DOHH2 (cell line): ENCODE measurements at regions not wholly inside any gene's neighbourhood (a gene's known extent, or its start where the extent isn't known, plus 50 kb on each side); places are given as distances from the start of the nearest gene placed in this dataset.

Experiments used
- H3F3A ChIP-seq: fragments of 200-600 bp; sonication (generic), shearing (Covaris generic); 2 replicates; pipeline ENCODE4 v1.6.0; 2016; ENCODE audit warnings: antibody characterized with exemption, mild to moderate bottlenecking; ENCODE audit not compliant: control insufficient read depth, insufficient read depth
- H3K27ac ChIP-seq: fragments of 200-600 bp; sonication (generic); 2 replicates; pipeline ENCODE4 v1.5.1; 2014; ENCODE audit warnings: low read depth, mild to moderate bottlenecking, low read length, moderate library complexity
- H3K27me3 ChIP-seq: fragments of 200-600 bp; sonication (generic); 2 replicates; pipeline ENCODE4 v1.6.1; 2014; ENCODE audit warnings: mild to moderate bottlenecking, low read length, mixed read lengths; ENCODE audit not compliant: control insufficient read depth
- H3K36me3 ChIP-seq: fragments of 200-600 bp; sonication (generic); 2 replicates; pipeline ENCODE4 v1.6.1; 2014; ENCODE audit warnings: mild to moderate bottlenecking, low read length, moderate library complexity, mixed read lengths; ENCODE audit not compliant: control insufficient read depth
- H3K4me1 ChIP-seq: fragments of 200-600 bp; sonication (generic); 2 replicates; pipeline ENCODE4 v1.6.1; 2014; ENCODE audit warnings: mild to moderate bottlenecking, low read length, mixed read lengths; ENCODE audit not compliant: control insufficient read depth
- H3K4me2 ChIP-seq: fragments of 200-600 bp; sonication (generic); 2 replicates; pipeline ENCODE4 v1.6.0; 2014; ENCODE audit warnings: mild to moderate bottlenecking, low read length, moderate library complexity
- H3K4me3 ChIP-seq: fragments of 200-600 bp; sonication (generic); 2 replicates; pipeline ENCODE4 v1.5.1; 2014; ENCODE audit warnings: mild to moderate bottlenecking, low read length, mixed read lengths
- H3K79me2 ChIP-seq: fragments of 200-600 bp; sonication (generic); 2 replicates; pipeline ENCODE4 v1.6.1; 2014; ENCODE audit warnings: mild to moderate bottlenecking, low read length, mixed read lengths; ENCODE audit not compliant: control insufficient read depth
- H3K9me2 ChIP-seq: fragments of 200-600 bp; sonication (generic); replicated peaks from 2 replicates; pipeline ENCODE4 v1.6.1; 2014; ENCODE audit warnings: mild to moderate bottlenecking, low read length, mixed read lengths; ENCODE audit not compliant: control insufficient read depth
- H3K9me3 ChIP-seq: fragments of 200-600 bp; sonication (generic); 2 replicates; pipeline ENCODE4 v1.6.1; 2014; ENCODE audit warnings: antibody characterized with exemption, low read length, mixed read lengths; ENCODE audit not compliant: control insufficient read depth, insufficient read depth
- H4K20me1 ChIP-seq: fragments of 200-600 bp; sonication (generic); 2 replicates; pipeline ENCODE4 v1.6.0; 2014; ENCODE audit warnings: low read depth, mild to moderate bottlenecking, antibody characterized with exemption, low read length, moderate library complexity; ENCODE audit not compliant: control insufficient read depth, insufficient read depth
- EZH2phosphoT487 ChIP-seq: fragments of 200-600 bp; sonication (generic); IDR thresholded peaks from 2 replicates; pipeline ENCODE4 v1.6.1; 2017; ENCODE audit warnings: borderline replicate concordance, mild to moderate bottlenecking, antibody characterized with exemption, low read length, moderate library complexity, mixed read lengths
- TF ChIP-seq, protein P1 (sequence below): fragments of 200-600 bp; sonication (generic); IDR thresholded peaks from one replicate; pipeline ENCODE4 v1.5.1; 2014; ENCODE audit warnings: antibody characterized with exemption, mild to moderate bottlenecking, low read depth, low read length; ENCODE audit not compliant: poor library complexity, severe bottlenecking

DNA sequence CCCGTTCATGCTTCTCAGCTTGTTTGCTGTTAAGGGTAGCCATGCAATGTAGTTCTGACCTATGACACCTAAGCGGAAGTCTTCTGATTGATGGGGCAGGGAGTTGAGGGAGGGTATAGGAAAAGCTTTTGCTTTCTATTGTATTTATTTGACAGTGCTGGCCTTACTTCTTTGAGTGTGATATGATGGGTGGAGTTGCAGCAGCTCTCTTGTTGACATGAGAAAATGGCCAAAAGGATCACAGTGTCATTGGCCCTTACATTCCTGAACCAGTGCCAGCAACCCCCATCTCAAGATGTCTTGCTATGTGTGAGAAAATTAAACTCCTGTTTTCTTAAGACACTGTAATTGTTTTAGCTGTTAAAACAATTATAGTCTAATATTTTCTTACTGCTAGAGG is 117.5 kb downstream of the SAMD5 start:
- Histone ChIP-seq H3K27ac (no peak overlapping the region), H3F3A (no peaks in the 10 kb centered on the region)
- TF ChIP-seq, protein P1, sequence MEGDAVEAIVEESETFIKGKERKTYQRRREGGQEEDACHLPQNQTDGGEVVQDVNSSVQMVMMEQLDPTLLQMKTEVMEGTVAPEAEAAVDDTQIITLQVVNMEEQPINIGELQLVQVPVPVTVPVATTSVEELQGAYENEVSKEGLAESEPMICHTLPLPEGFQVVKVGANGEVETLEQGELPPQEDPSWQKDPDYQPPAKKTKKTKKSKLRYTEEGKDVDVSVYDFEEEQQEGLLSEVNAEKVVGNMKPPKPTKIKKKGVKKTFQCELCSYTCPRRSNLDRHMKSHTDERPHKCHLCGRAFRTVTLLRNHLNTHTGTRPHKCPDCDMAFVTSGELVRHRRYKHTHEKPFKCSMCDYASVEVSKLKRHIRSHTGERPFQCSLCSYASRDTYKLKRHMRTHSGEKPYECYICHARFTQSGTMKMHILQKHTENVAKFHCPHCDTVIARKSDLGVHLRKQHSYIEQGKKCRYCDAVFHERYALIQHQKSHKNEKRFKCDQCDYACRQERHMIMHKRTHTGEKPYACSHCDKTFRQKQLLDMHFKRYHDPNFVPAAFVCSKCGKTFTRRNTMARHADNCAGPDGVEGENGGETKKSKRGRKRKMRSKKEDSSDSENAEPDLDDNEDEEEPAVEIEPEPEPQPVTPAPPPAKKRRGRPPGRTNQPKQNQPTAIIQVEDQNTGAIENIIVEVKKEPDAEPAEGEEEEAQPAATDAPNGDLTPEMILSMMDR, result no peak
- no peak for TF ChIP-seq EZH2phosphoT487

DNA sequence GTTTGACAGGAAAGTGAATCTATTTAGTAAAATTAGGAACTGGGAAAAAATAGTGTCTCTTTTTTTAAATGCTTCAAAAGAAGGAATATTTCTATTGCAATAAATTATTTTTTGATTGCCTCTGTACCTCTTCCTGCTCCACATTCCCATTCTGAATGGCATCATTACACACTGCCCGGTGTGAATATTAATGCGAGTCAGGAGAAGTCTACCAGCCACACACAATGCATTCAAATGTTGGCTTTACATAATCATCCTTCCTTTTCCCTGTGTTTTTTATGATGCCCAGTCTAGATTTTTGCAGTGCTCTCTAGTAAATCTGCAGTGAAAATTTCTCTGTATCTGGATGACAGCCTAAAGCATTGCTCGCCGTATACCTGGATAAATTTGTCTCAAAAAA is 118.9 kb downstream of the SAMD5 start:
- Histone ChIP-seq H3K27me3 (no peaks in the 10 kb centered on the region), H3K4me3 (no peak overlapping the region), H4K20me1 (no peaks in the 10 kb centered on the region), H3K36me3 (no peaks in the 10 kb centered on the region), H3K4me1 (no peaks in the 10 kb centered on the region), H3F3A (no peaks in the 10 kb centered on the region), H3K4me2 (no peak overlapping the region), H3K9me2 (no peaks in the 10 kb centered on the region), H3K27ac (no peak overlapping the region), H3K79me2 (no peaks in the 10 kb centered on the region), H3K9me3 (no peaks in the 10 kb centered on the region)
- TF ChIP-seq EZH2phosphoT487, result no peak
- TF ChIP-seq, protein P1, result no peak

More for the DNA sequence above, 117.5 kb downstream of the SAMD5 start:
- H3K27me3 ChIP-seq, result no peaks in the 10 kb centered on the region
- no peaks in the 10 kb centered on the region for H3K4me1 ChIP-seq
- H3K36me3 ChIP-seq, result no peaks in the 10 kb centered on the region
- H3K79me2 ChIP-seq, result no peaks in the 10 kb centered on the region
- no peaks in the 10 kb centered on the region for H4K20me1 ChIP-seq
- H3K4me2 ChIP-seq, result no peak overlapping the region
- H3K9me2 ChIP-seq, result no peaks in the 10 kb centered on the region
- no peaks in the 10 kb centered on the region for H3K9me3 ChIP-seq
- no peak overlapping the region for H3K4me3 ChIP-seq

DNA sequence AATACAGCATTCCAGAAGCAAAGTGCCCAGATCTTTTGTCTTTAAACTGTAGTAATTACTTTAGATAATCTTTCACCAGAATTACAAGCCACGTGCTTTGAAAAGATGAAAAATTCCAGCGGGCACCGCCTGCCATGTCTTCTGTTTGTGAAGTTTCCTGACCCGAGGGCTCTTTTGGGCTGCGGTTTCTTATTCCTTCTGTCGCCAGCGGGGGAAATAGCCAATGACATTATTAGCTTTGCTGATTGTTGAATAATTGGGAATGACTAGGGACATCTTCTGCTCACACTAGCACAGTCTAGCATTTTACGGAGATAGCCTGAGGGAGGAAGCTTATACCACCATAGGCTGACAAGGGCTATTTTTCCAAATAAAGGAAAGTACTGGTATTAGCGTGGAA is 124.7 kb downstream of the SAMD5 start:
- no peaks in the 10 kb centered on the region for H3K9me3 ChIP-seq
- no peak overlapping the region for H3K4me2 ChIP-seq
- H3K27me3 ChIP-seq, result no peaks in the 10 kb centered on the region
- H4K20me1 ChIP-seq, result no peaks in the 10 kb centered on the region
- no peak overlapping the region for H3K4me3 ChIP-seq
- H3K9me2 ChIP-seq, result no peaks in the 10 kb centered on the region
- TF ChIP-seq EZH2phosphoT487, result no peak
- TF ChIP-seq, protein P1, result no peak
- no peak overlapping the region for H3K27ac ChIP-seq
- no peaks in the 10 kb centered on the region for H3F3A ChIP-seq
- H3K4me1 ChIP-seq, result no peaks in the 10 kb centered on the region
- no peaks in the 10 kb centered on the region for H3K36me3 ChIP-seq
- no peaks in the 10 kb centered on the region for H3K79me2 ChIP-seq
